ENCODE measurements at regions not wholly inside any gene's neighbourhood (a gene's known extent, or its start where the extent isn't known, plus 50 kb on each side); places are given as distances from the start of the nearest gene placed in this dataset.

- DNase-seq (ENCODE audit: low spot score), result no peak
- Histone ChIP-seq H3K27ac (no peak overlapping the region), H3K4me3 (no peak overlapping the region)
- TF ChIP-seq CTCF (IDR thresholded peaks at IDR 0.05), result no peak
Observed at GRCh38 chr6:11486959-11487358, 50.6 kb upstream of the TMEM170B start.

- no peak for TF ChIP-seq CTCF (IDR thresholded peaks at IDR 0.05)
- no peak overlapping the region for H3K27ac ChIP-seq
- H3K4me3 ChIP-seq, result no peak overlapping the region
- DNase-seq (ENCODE audit: low spot score), result no peak
Observed at GRCh38 chr6:11486486-11486885, 51.1 kb upstream of the TMEM170B start.

GRCh38 chr6:11486051-11486450 lies 51.5 kb upstream of the TMEM170B start:
- TF ChIP-seq CTCF (IDR thresholded peaks at IDR 0.05), result no peak
- DNase-seq (ENCODE audit: low spot score), result no peak

GRCh38 chr6:11485271-11485670 lies 52.3 kb upstream of the TMEM170B start:
- Histone ChIP-seq H3K4me3 (no peak overlapping the region), H3K27ac (no peak overlapping the region)
- TF ChIP-seq CTCF (IDR thresholded peaks at IDR 0.05), result no peak
- DNase-seq (ENCODE audit: low spot score), result no peak

More at GRCh38 chr6:11486051-11486450, 51.5 kb upstream of the TMEM170B start:
- Histone ChIP-seq H3K27ac (no peak overlapping the region), H3K4me3 (no peak overlapping the region)

DNA sequence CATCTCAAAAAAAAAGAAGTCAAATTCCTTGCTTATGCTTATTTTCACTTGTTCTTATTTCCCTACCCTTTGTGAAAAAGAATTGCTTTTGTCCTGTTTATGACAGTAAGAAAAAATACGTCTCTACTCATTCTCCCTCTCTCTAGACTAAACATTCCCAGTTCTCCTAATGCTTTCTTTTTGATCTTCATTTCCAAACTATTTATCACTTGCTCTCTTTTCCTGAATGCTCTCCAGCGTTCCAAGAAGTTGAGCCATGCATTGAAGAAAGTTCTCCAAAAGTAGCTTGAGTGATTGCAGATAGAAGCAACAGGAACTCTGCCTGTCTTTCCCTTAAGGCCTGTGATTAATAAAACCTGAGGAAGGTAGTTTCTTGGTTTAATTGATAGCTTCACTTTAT lies 53.1 kb upstream of the TMEM170B start:
- no peak overlapping the region for H3K4me3 ChIP-seq
- TF ChIP-seq CTCF (IDR thresholded peaks at IDR 0.05), result no peak
- no peak overlapping the region for H3K27ac ChIP-seq
- DNase-seq (ENCODE audit: low spot score), result no peak

DNA sequence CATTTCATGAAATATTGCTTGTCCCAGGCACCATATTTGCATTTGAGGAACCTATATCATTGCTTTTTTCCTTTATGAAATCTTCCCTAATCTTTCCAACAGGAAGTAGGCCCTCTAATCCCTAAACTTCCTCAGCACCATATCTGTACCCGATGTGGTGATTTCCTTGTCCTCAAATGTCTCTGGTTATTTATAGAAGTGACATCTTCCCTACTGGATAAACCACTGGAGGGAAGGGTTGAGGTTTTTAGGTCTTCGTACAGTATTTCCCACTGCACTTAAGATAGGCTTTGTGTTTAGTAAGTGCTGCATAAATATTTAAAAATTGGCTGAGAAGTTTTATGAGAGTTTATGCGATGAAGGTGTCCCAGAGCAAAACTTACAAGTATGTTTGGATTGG lies 54.9 kb upstream of the TMEM170B start:
- Histone ChIP-seq H3K4me3 (no peak overlapping the region), H3K27ac (no peak overlapping the region)
- TF ChIP-seq CTCF (IDR thresholded peaks at IDR 0.05), result no peak
- no peak for DNase-seq (ENCODE audit: low spot score)

DNA sequence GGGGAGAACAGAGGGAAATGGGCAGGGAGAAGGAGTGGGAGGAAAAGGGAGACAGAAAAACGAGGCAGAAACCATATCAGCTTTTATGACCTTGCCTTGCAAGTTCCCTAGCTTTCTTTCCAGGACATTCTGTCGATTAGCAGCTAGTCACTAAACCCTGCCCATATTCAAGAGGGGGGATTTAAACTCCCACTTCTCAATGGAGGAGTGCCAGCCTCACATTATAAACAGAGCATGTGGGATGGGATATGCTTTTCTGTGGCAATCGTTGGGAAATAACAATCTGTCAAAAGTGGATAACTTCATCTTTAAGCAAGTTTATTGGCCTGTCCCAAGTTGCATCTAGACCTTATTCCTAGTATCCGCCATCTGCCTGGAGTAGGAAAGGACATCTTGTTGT lies 57.0 kb upstream of the TMEM170B start:
- Histone ChIP-seq H3K4me3 (no peak overlapping the region), H3K27ac (no peak overlapping the region)
- TF ChIP-seq CTCF (IDR thresholded peaks at IDR 0.05), result no peak
- DNase-seq (ENCODE audit: low spot score), result no peak

Data from coronary artery (tissue), 2 donors.